IMR-90 (cell line): ENCODE measurements at regions not wholly inside any gene's neighbourhood (a gene's known extent, or its start where the extent isn't known, plus 50 kb on each side); places are given as distances from the start of the nearest gene placed in this dataset.

Source experiments
- ATAC-seq: fragments of 200-7000 bp; cut with Tn5 transposase; 2 replicates; pipeline ENCODE4 v1.9.1; 2020; ENCODE audit warnings: low read depth, mild to moderate bottlenecking, moderate library complexity
- BruUV-seq: library from RNA; stranded (reverse); fragments of 400-500 nt; replicated peaks from 2 replicates; lab custom pipeline; 2021; lab: Mats Ljungman, UMichigan
- CTCF ChIA-PET: fragments of 300-600 bp; formaldehyde crosslinking; extraction: SDS; loops from one replicate; lab custom pipeline; 2021; ENCODE audit warnings: antibody characterized with exemption; lab: Yijun Ruan, JAX
- POLR2A ChIA-PET: fragments of 300-600 bp; sonication (Branson Sonifier 250); formaldehyde crosslinking; loops from one replicate; lab custom pipeline; 2022; ENCODE audit warnings: antibody characterized with exemption; ENCODE audit not compliant: unreplicated experiment; lab: Charles Lee
- DNase-seq: peaks from one replicate; pipeline ENCODE4 v3.0.0; 2013
- H2AFZ ChIP-seq: replicated peaks from 2 replicates; pipeline ENCODE3; 2013; ENCODE audit warnings: low read length, mild to moderate bottlenecking; ENCODE audit not compliant: poor library complexity
- H2AK5ac ChIP-seq: 2 replicates; pipeline ENCODE4 v1.6.1; 2013; ENCODE audit warnings: low read depth, low read length, inconsistent platforms
- H2AK9ac ChIP-seq: replicated peaks from 2 replicates; pipeline ENCODE3; 2013; ENCODE audit warnings: mild to moderate bottlenecking, low read depth, low read length, moderate library complexity; ENCODE audit not compliant: poor library complexity
- H2BK120ac ChIP-seq: 2 replicates; pipeline ENCODE4 v1.6.1; 2013; ENCODE audit warnings: low read depth, low read length, inconsistent platforms
- H2BK15ac ChIP-seq: 3 replicates; pipeline ENCODE4 v1.6.1; 2013; ENCODE audit warnings: low read depth, low read length, inconsistent platforms
- H2BK20ac ChIP-seq: 2 replicates; pipeline ENCODE4 v1.6.1; 2013; ENCODE audit warnings: low read depth, mild to moderate bottlenecking, inconsistent platforms, low read length, moderate library complexity
- H2BK5ac ChIP-seq: 2 replicates; pipeline ENCODE4 v1.6.1; 2013; ENCODE audit warnings: mild to moderate bottlenecking, low read depth, low read length, inconsistent platforms; ENCODE audit not compliant: poor library complexity, severe bottlenecking
- H3K14ac ChIP-seq: replicated peaks from 2 replicates; pipeline ENCODE4 v1.6.1; 2013; ENCODE audit warnings: low read depth, low read length, inconsistent platforms
- H3K18ac ChIP-seq: 2 replicates; pipeline ENCODE4 v1.6.1; 2013; ENCODE audit warnings: low read depth, low read length, control low read depth
- H3K23ac ChIP-seq: 2 replicates; pipeline ENCODE4 v1.6.1; 2013; ENCODE audit warnings: low read depth, low read length, inconsistent platforms
- H3K27ac ChIP-seq: 2 replicates; pipeline ENCODE4 v1.5.1; 2013; ENCODE audit warnings: mild to moderate bottlenecking, control low read depth, low read length; ENCODE audit not compliant: insufficient read depth
- H3K27me3 ChIP-seq: 2 replicates; pipeline ENCODE4 v1.6.1; 2013; ENCODE audit warnings: low read length; ENCODE audit not compliant: control insufficient read depth, insufficient read depth
- H3K36me3 ChIP-seq: 2 replicates; pipeline ENCODE4 v1.6.1; 2013; ENCODE audit warnings: low read length, mixed read lengths; ENCODE audit not compliant: control insufficient read depth, insufficient read depth
- H3K4ac ChIP-seq: 2 replicates; pipeline ENCODE4 v1.6.1; 2013; ENCODE audit warnings: low read depth, low read length, inconsistent platforms
- H3K4me1 ChIP-seq: 2 replicates; pipeline ENCODE4 v1.6.1; 2013; ENCODE audit warnings: low read length, mixed read lengths; ENCODE audit not compliant: control insufficient read depth, insufficient read depth
- H3K4me2 ChIP-seq: 2 replicates; pipeline ENCODE4 v1.6.1; 2013; ENCODE audit warnings: low read depth, mild to moderate bottlenecking, control low read depth, low read length, moderate library complexity
- H3K4me3 ChIP-seq: 2 replicates; pipeline ENCODE4 v1.5.1; 2013; ENCODE audit warnings: low read depth, mild to moderate bottlenecking, control low read depth, low read length, moderate library complexity; ENCODE audit not compliant: insufficient read depth
- H3K56ac ChIP-seq: 2 replicates; pipeline ENCODE4 v1.6.1; 2013; ENCODE audit warnings: low read length, inconsistent platforms; ENCODE audit not compliant: insufficient read depth; ENCODE audit errors: extremely low read depth
- H3K79me1 ChIP-seq, 2 experiments: 2 replicates each; pipeline ENCODE4 v1.6.1; 2013; ENCODE audit warnings: low read length in 2 of 2, inconsistent platforms in 1 of 2, low read depth in 1 of 2
- H3K9ac ChIP-seq: 2 replicates; pipeline ENCODE4 v1.6.1; 2013; ENCODE audit warnings: low read depth, low read length, control low read depth
- H3K9me1 ChIP-seq: 2 replicates; pipeline ENCODE4 v1.6.1; 2013; ENCODE audit warnings: low read length, inconsistent platforms; ENCODE audit not compliant: insufficient read depth
- H3K9me3 ChIP-seq: 2 replicates; pipeline ENCODE4 v1.6.1; 2013; ENCODE audit warnings: low read length; ENCODE audit not compliant: control insufficient read depth, insufficient read depth
- H4K20me1 ChIP-seq: 2 replicates; pipeline ENCODE4 v1.6.1; 2013; ENCODE audit warnings: low read length, inconsistent platforms; ENCODE audit not compliant: insufficient read depth
- H4K5ac ChIP-seq: 2 replicates; pipeline ENCODE4 v1.6.1; 2013; ENCODE audit warnings: mild to moderate bottlenecking, low read depth, low read length, control low read depth
- H4K8ac ChIP-seq, 2 experiments: 2 replicates each; pipeline ENCODE4 v1.6.1; 2013; ENCODE audit warnings: low read depth in 2 of 2, low read length in 2 of 2, control low read depth in 1 of 2, inconsistent platforms in 1 of 2
- H4K91ac ChIP-seq: 2 replicates; pipeline ENCODE4 v1.6.1; 2013; ENCODE audit warnings: low read depth, low read length, inconsistent platforms; ENCODE audit not compliant: insufficient read depth
- BHLHE40 ChIP-seq: fragments of 150-350 bp; IDR thresholded peaks from 2 replicates; pipeline ENCODE4 v1.6.1; 2016; ENCODE audit warnings: mild to moderate bottlenecking, low read depth, low read length
- CEBPB ChIP-seq: IDR thresholded peaks from 2 replicates; pipeline ENCODE4 v1.6.1; 2012; ENCODE audit warnings: low read depth, low read length, improper control_type of control experiment
- CHD1 ChIP-seq: IDR thresholded peaks from 2 replicates; pipeline ENCODE4 v1.6.1; 2012; ENCODE audit warnings: low read depth, low read length, improper control_type of control experiment
- CTCF ChIP-seq: conservative IDR thresholded peaks from 2 replicates; pipeline ENCODE4 v1.5.1; 2012; ENCODE audit warnings: mild to moderate bottlenecking, low read depth, low read length, improper control_type of control experiment
- FOS ChIP-seq: fragments of 150-350 bp; IDR thresholded peaks from 2 replicates; pipeline ENCODE4 v1.6.1; 2016; ENCODE audit warnings: low read depth, low read length
- MAZ ChIP-seq: IDR thresholded peaks from 2 replicates; pipeline ENCODE4 v1.6.1; 2012; ENCODE audit warnings: low read depth, mild to moderate bottlenecking, low read length, improper control_type of control experiment, moderate library complexity, borderline replicate concordance
- MXI1 ChIP-seq: IDR thresholded peaks from 2 replicates; pipeline ENCODE4 v1.6.1; 2012; ENCODE audit warnings: low read depth, mild to moderate bottlenecking, low read length, moderate library complexity, borderline replicate concordance
- NFE2L2 ChIP-seq: fragments of 150-350 bp; IDR thresholded peaks from 2 replicates; pipeline ENCODE4 v1.6.1; 2016; ENCODE audit warnings: low read depth, mild to moderate bottlenecking, low read length
- RAD21 ChIP-seq: IDR thresholded peaks from 2 replicates; pipeline ENCODE4 v1.6.1; 2012; ENCODE audit warnings: low read length, improper control_type of control experiment
- RCOR1 ChIP-seq: IDR thresholded peaks from 2 replicates; pipeline ENCODE4 v1.6.1; 2012; ENCODE audit warnings: mild to moderate bottlenecking, low read length, improper control_type of control experiment; ENCODE audit not compliant: insufficient replicate concordance
- SMC3 ChIP-seq: fragments of 150-350 bp; IDR thresholded peaks from 2 replicates; pipeline ENCODE4 v1.6.1; 2016; ENCODE audit warnings: low read depth, mild to moderate bottlenecking, antibody characterized with exemption, low read length, moderate library complexity
- WGBS, 2 experiments: methylation state at CpG; one replicate each; pipeline versions ENCODE4 v1.1.5 to v1.1.7; 2013; ENCODE audit warnings: missing lambda C conversion rate in 2 of 2; ENCODE audit not compliant: insufficient read length in 1 of 2; ENCODE audit errors: extremely low coverage in 2 of 2; 5-methylcytosine and 5-hydroxymethylcytosine counted together
- dilution Hi-C: fragments of 300-500 bp; cut with HindIII; formaldehyde crosslinking; loops from one replicate; pipeline ENCODE4 v1.14.3; 2018; ENCODE audit warnings: low sequenced_read_pairs; ENCODE audit not compliant: unreplicated experiment
- in situ Hi-C: fragments of 300-500 bp; cut with MboI; formaldehyde crosslinking; loops from 3 replicates; pipeline ENCODE4 v1.14.3; 2019; ENCODE audit warnings: low sequenced_read_pairs, inconsistent platforms, mixed read lengths
- intact Hi-C: fragments of 100-400 bp; cut with micrococcal nuclease; formaldehyde crosslinking; loops from 2 replicates; pipeline ENCODE4 v1.10.0; 2022

DNA sequence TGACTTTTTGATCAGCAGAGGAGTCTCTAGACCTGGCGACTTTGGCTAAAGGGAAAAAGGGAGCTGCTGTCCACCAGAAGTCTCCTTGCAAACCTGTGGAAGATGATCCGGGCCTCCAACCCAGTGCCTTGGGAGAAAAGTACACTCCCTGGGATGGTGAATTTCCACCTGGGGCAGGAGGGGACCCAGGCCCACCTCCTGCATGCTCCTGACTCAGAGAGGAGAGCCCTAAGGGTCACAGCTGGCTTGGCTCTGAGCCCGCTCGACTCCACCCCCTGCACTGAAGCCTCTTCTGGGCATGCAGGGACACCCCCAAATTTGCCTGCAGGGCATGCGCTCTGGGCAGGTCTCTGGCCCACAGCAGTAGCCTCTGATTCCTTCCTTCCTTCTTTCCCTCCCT, 66.5 kb downstream of the PDCL3 start:
- dilution Hi-C loops (no loop called here), intact Hi-C loops (no loop called here), in situ Hi-C loops (no loop called here)
- Histone ChIP-seq H3K4me2 (no peak overlapping the region), H4K91ac (no peak overlapping the region), H3K9me1 (no peaks in the 10 kb centered on the region), H2BK20ac (no peak overlapping the region), H3K4me3 (no peak overlapping the region), H3K36me3 (no peaks in the 10 kb centered on the region), H4K8ac (no peak overlapping the region), H2AFZ (no peak overlapping the region), H3K56ac (no peak overlapping the region), H4K20me1 (no peaks in the 10 kb centered on the region), H2BK120ac (no peak overlapping the region), H3K14ac (no peak overlapping the region), H2AK5ac (no peak overlapping the region), H3K79me1 (no peaks in the 10 kb centered on the region), H3K9me3 (no peaks in the 10 kb centered on the region), H3K18ac (no peak overlapping the region), H3K9ac (no peak overlapping the region), H3K27me3 (peaks cover 55% of the 10 kb centered on the region), H3K4me1 (no peaks in the 10 kb centered on the region), H4K5ac (no peak overlapping the region), H2BK5ac (no peak overlapping the region), H3K23ac (no peak overlapping the region), H2BK15ac (no peak overlapping the region), H2AK9ac (no peak overlapping the region), H3K4ac (no peak overlapping the region), H3K27ac (no peak overlapping the region)
- ATAC-seq (no peak), DNase-seq (no peak)
- ChIA-PET CTCF (no interaction called here), POLR2A (no interaction called here)
- no CpG with 5 or more reads among the region's 5 CpGs for WGBS, 2 experiments
- no TSS peak for BruUV-seq
- TF ChIP-seq CTCF = no peak
- no peak for TF ChIP-seq RCOR1
- no peak for TF ChIP-seq RAD21
- TF ChIP-seq SMC3 = no peak
- no peak for TF ChIP-seq FOS
- TF ChIP-seq CEBPB = no peak
- no peak for TF ChIP-seq BHLHE40
- TF ChIP-seq NFE2L2 = no peak
- TF ChIP-seq MAZ = no peak
- TF ChIP-seq CHD1 = no peak
- TF ChIP-seq MXI1 = no peak
